ENCODE measurements at regions not wholly inside any gene's neighbourhood (a gene's known extent, or its start where the extent isn't known, plus 50 kb on each side); places are given as distances from the start of the nearest gene placed in this dataset.
A peak's percentile ranks its signal among the peaks of the same experiment; 100 is the strongest.

DNA sequence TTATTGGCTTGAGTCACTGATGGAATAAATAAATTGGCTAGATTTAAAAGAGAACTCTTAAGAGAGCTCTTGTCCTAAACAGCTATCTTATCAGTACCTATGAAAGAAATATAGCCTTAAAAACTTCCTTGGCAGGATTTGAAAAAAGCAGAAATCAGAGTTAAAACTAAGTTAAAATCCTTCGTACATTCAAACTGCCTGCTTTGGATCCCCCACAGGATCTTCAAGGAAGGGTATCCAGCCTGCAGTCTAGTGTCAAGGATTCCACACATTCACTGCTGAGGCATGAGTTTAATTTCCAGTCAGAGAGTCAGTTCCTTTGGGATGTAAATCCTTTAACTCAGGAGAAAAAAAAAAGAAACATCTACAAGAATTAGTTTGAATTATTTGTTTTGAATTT, 242.9 kb upstream of the UBASH3B start:
- intact Hi-C loops (cut with micrococcal nuclease) = no loop called here

More for the DNA sequence above, 242.9 kb upstream of the UBASH3B start:
- Histone ChIP-seq H3K9me1 (ENCODE audit: insufficient read depth, low read length) (no peaks in the 10 kb centered on the region), H3K56ac (ENCODE audit: extremely low read depth, insufficient read depth, low read length) (no peak overlapping the region), H3K4ac (ENCODE audit: low read depth, low read length) (no peak overlapping the region), H3K9ac (ENCODE audit: low read depth, low read length) (no peak overlapping the region), H3K79me1 (ENCODE audit: low read depth in 1 of 2, low read length in 2 of 2) (no peaks in the 10 kb centered on the region), H2AK5ac (ENCODE audit: low read depth, low read length) (no peak overlapping the region), H3K36me3 (ENCODE audit: control insufficient read depth, insufficient read depth, low read length) (0 out of 2 replicates have a peak, but pooled peaks cover 1% of the 10 kb centered on the region), H3K4me2 (ENCODE audit: low read depth, low read length) (no peak overlapping the region), H3K9me3 (ENCODE audit: control insufficient read depth, insufficient read depth, low read length) (peaks cover 7% of the 10 kb centered on the region), H4K20me1 (ENCODE audit: insufficient read depth, low read length) (no peaks in the 10 kb centered on the region), H2AK9ac (replicated peaks; ENCODE audit: low read depth, low read length, poor library complexity) (no peak overlapping the region), H3K27ac (ENCODE audit: insufficient read depth, low read length) (peak overlapping the region; percentile 7; the same call in 1 of the 2 replicates), H3K4me1 (ENCODE audit: control insufficient read depth, insufficient read depth, low read length) (no peaks in the 10 kb centered on the region), H3K27me3 (ENCODE audit: control insufficient read depth, insufficient read depth, low read length) (peaks cover 2% of the 10 kb centered on the region; the same call in 1 of the 2 replicates), H3K18ac (ENCODE audit: low read depth, low read length) (no peak overlapping the region), H4K5ac (ENCODE audit: low read depth, low read length) (no peak overlapping the region; the same call in 1 of the 2 replicates), H3K4me3 (ENCODE audit: insufficient read depth, low read depth, low read length) (no peak overlapping the region), H3K23ac (ENCODE audit: low read depth, low read length) (no peak overlapping the region), H2AFZ (replicated peaks; ENCODE audit: low read length, poor library complexity) (no peak overlapping the region), H4K8ac (ENCODE audit: low read depth in 2 of 2, low read length in 2 of 2) (no peak overlapping the region), H2BK20ac (ENCODE audit: low read depth, low read length) (no peak overlapping the region), H4K91ac (ENCODE audit: insufficient read depth, low read depth, low read length) (no peak overlapping the region), H2BK5ac (ENCODE audit: low read depth, low read length, poor library complexity, severe bottlenecking) (no peak overlapping the region), H2BK120ac (ENCODE audit: low read depth, low read length) (no peak overlapping the region), H3K14ac (replicated peaks; ENCODE audit: low read depth, low read length) (no peak overlapping the region), H2BK15ac (ENCODE audit: low read depth, low read length) (no peak overlapping the region)
- CTCF ChIA-PET = interaction anchor here (0.6 kb wide), 1 partner anchor 28 kb away, joined by 4 read pairs; no protein-coding TSS in a partner anchor
- ATAC-seq (ENCODE audit: low read depth) = no peak
- TF ChIP-seq FOS (IDR thresholded peaks at IDR 0.05; ENCODE audit: low read depth, low read length) (no peak), MAFK (IDR thresholded peaks at IDR 0.05; ENCODE audit: low read depth, low read length) (no peak), MXI1 (IDR thresholded peaks at IDR 0.05; ENCODE audit: borderline replicate concordance, low read depth, low read length) (no peak), RFX5 (IDR thresholded peaks at IDR 0.05; ENCODE audit: low read depth, low read length) (no peak), POLR2A (IDR thresholded peaks at IDR 0.05; ENCODE audit: low read depth, low read length) (no peak), BHLHE40 (IDR thresholded peaks at IDR 0.05; ENCODE audit: low read depth, low read length) (no peak), CEBPB (IDR thresholded peaks at IDR 0.05; ENCODE audit: low read depth, low read length) (no peak)
- TF ChIP-seq, protein P1, sequence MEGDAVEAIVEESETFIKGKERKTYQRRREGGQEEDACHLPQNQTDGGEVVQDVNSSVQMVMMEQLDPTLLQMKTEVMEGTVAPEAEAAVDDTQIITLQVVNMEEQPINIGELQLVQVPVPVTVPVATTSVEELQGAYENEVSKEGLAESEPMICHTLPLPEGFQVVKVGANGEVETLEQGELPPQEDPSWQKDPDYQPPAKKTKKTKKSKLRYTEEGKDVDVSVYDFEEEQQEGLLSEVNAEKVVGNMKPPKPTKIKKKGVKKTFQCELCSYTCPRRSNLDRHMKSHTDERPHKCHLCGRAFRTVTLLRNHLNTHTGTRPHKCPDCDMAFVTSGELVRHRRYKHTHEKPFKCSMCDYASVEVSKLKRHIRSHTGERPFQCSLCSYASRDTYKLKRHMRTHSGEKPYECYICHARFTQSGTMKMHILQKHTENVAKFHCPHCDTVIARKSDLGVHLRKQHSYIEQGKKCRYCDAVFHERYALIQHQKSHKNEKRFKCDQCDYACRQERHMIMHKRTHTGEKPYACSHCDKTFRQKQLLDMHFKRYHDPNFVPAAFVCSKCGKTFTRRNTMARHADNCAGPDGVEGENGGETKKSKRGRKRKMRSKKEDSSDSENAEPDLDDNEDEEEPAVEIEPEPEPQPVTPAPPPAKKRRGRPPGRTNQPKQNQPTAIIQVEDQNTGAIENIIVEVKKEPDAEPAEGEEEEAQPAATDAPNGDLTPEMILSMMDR (conservative IDR thresholded peaks at IDR 0.05; ENCODE audit: low read depth, low read length) = no peak
- TF ChIP-seq, protein P2, sequence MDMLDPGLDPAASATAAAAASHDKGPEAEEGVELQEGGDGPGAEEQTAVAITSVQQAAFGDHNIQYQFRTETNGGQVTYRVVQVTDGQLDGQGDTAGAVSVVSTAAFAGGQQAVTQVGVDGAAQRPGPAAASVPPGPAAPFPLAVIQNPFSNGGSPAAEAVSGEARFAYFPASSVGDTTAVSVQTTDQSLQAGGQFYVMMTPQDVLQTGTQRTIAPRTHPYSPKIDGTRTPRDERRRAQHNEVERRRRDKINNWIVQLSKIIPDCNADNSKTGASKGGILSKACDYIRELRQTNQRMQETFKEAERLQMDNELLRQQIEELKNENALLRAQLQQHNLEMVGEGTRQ (IDR thresholded peaks at IDR 0.05; ENCODE audit: low read depth, low read length) = no peak
- TF ChIP-seq, protein P3, sequence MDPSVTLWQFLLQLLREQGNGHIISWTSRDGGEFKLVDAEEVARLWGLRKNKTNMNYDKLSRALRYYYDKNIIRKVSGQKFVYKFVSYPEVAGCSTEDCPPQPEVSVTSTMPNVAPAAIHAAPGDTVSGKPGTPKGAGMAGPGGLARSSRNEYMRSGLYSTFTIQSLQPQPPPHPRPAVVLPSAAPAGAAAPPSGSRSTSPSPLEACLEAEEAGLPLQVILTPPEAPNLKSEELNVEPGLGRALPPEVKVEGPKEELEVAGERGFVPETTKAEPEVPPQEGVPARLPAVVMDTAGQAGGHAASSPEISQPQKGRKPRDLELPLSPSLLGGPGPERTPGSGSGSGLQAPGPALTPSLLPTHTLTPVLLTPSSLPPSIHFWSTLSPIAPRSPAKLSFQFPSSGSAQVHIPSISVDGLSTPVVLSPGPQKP (IDR thresholded peaks at IDR 0.05; ENCODE audit: borderline replicate concordance, low read depth, low read length) = no peak
- dilution Hi-C loops (cut with HindIII; ENCODE audit: low sequenced_read_pairs, unreplicated experiment) = no loop called here
- no CpG with 5 or more reads among the region's 1 CpG for WGBS, 2 experiments (ENCODE audit: extremely low coverage in 2 of 2, insufficient read length in 1 of 2)
- DNase-seq = no peak
- POLR2A ChIA-PET (ENCODE audit: unreplicated experiment) = no interaction called here
- in situ Hi-C loops (cut with MboI; ENCODE audit: low sequenced_read_pairs) = no loop called here
- no TSS peak for BruUV-seq (replicated peaks)
